ENCODE measurements at regions not wholly inside any gene's neighbourhood (a gene's known extent, or its start where the extent isn't known, plus 50 kb on each side); places are given as distances from the start of the nearest gene placed in this dataset.

GRCh38 chr2:123696021-123696420 lies 329.1 kb upstream of the CNTNAP5 start:
- H3K36me3 ChIP-seq (ENCODE audit: control insufficient read depth, insufficient read depth, low read length), result no peaks in the 10 kb centered on the region
- Mint-ChIP-seq H3K36me3 (ENCODE audit: insufficient read depth, unreplicated experiment) (no peaks in the 10 kb centered on the region), H3K4me3 (ENCODE audit: unreplicated experiment) (no peak overlapping the region), H3K27me3 (ENCODE audit: insufficient read depth, unreplicated experiment) (no peaks in the 10 kb centered on the region), H3K4me1 (ENCODE audit: low read depth, unreplicated experiment) (no peaks in the 10 kb centered on the region), H3K9me3 (ENCODE audit: unreplicated experiment) (no peaks in the 10 kb centered on the region), H3K27ac (ENCODE audit: unreplicated experiment) (no peak overlapping the region)
- H3K27me3 ChIP-seq (replicated peaks; ENCODE audit: control insufficient read depth, insufficient read depth, low read length), result no peaks in the 10 kb centered on the region
- no peaks in the 10 kb centered on the region for H3K4me1 ChIP-seq
- no peak overlapping the region for H3K4me3 ChIP-seq (ENCODE audit: low read depth, low read length)
- intact Hi-C loops (cut with micrococcal nuclease; ENCODE audit: unreplicated experiment), result no loop called here
- ChIA-PET POLR2A (no interaction called here), CTCF (no interaction called here)
- 0 out of 2 replicates have a peak, but pooled peaks cover 5% of the 10 kb centered on the region for H3K9me3 ChIP-seq
- no TSS peak for BruUV-seq (replicated peaks)
- DNase-seq, result no peak
- TF ChIP-seq CTCF (IDR thresholded peaks at IDR 0.05; ENCODE audit: insufficient read depth in 1 of 2, low read depth in 1 of 2, low read length in 1 of 2, severe bottlenecking in 1 of 2, unreplicated experiment in 1 of 2), result no peak

- H3K4me3 Mint-ChIP-seq (ENCODE audit: unreplicated experiment), result no peak overlapping the region
- POLR2A ChIA-PET, result no interaction called here
- Histone ChIP-seq H3K9me3 (0 out of 2 replicates have a peak, but pooled peaks cover 5% of the 10 kb centered on the region), H3K36me3 (ENCODE audit: control insufficient read depth, insufficient read depth, low read length) (no peaks in the 10 kb centered on the region), H3K4me3 (ENCODE audit: low read depth, low read length) (no peak overlapping the region), H3K27me3 (replicated peaks; ENCODE audit: control insufficient read depth, insufficient read depth, low read length) (no peaks in the 10 kb centered on the region), H3K4me1 (no peaks in the 10 kb centered on the region)
- H3K9me3 Mint-ChIP-seq (ENCODE audit: unreplicated experiment), result no peaks in the 10 kb centered on the region
- no peak for DNase-seq
- CTCF ChIA-PET, result no interaction called here
- H3K36me3 Mint-ChIP-seq (ENCODE audit: insufficient read depth, unreplicated experiment), result no peaks in the 10 kb centered on the region
- BruUV-seq (replicated peaks), result no TSS peak
- no peak overlapping the region for H3K27ac Mint-ChIP-seq (ENCODE audit: unreplicated experiment)
- no peaks in the 10 kb centered on the region for H3K4me1 Mint-ChIP-seq (ENCODE audit: low read depth, unreplicated experiment)
- H3K27me3 Mint-ChIP-seq (ENCODE audit: insufficient read depth, unreplicated experiment), result no peaks in the 10 kb centered on the region
- no peak for TF ChIP-seq CTCF (IDR thresholded peaks at IDR 0.05; ENCODE audit: insufficient read depth in 1 of 2, low read depth in 1 of 2, low read length in 1 of 2, severe bottlenecking in 1 of 2, unreplicated experiment in 1 of 2)
- intact Hi-C loops (cut with micrococcal nuclease; ENCODE audit: unreplicated experiment), result no loop called here
Measured at GRCh38 chr2:123696799-123697410, 328.2 kb upstream of the CNTNAP5 start.

GRCh38 chr2:123715467-123715982 lies 309.6 kb upstream of the CNTNAP5 start:
- no peaks in the 10 kb centered on the region for H3K4me1 ChIP-seq
- Mint-ChIP-seq H3K36me3 (ENCODE audit: insufficient read depth, unreplicated experiment) (no peaks in the 10 kb centered on the region), H3K4me1 (ENCODE audit: low read depth, unreplicated experiment) (no peaks in the 10 kb centered on the region), H3K4me3 (ENCODE audit: unreplicated experiment) (no peak overlapping the region), H3K27me3 (ENCODE audit: insufficient read depth, unreplicated experiment) (no peaks in the 10 kb centered on the region), H3K27ac (ENCODE audit: unreplicated experiment) (no peak overlapping the region), H3K9me3 (ENCODE audit: unreplicated experiment) (no peaks in the 10 kb centered on the region)
- no peak for TF ChIP-seq CTCF (IDR thresholded peaks at IDR 0.05; ENCODE audit: insufficient read depth in 1 of 2, low read depth in 1 of 2, low read length in 1 of 2, severe bottlenecking in 1 of 2, unreplicated experiment in 1 of 2)
- ChIA-PET POLR2A (no interaction called here), CTCF (no interaction called here)
- intact Hi-C loops (cut with micrococcal nuclease; ENCODE audit: unreplicated experiment), result no loop called here
- H3K36me3 ChIP-seq (ENCODE audit: control insufficient read depth, insufficient read depth, low read length), result no peaks in the 10 kb centered on the region
- no peak overlapping the region for H3K4me3 ChIP-seq (ENCODE audit: low read depth, low read length)
- no TSS peak for BruUV-seq (replicated peaks)
- no peaks in the 10 kb centered on the region for H3K27me3 ChIP-seq (replicated peaks; ENCODE audit: control insufficient read depth, insufficient read depth, low read length)
- H3K9me3 ChIP-seq, result no peaks in the 10 kb centered on the region
- DNase-seq, result no peak

Data from Caco-2 (cell line).